Coronary artery (tissue), 2 donors: ENCODE measurements at regions not wholly inside any gene's neighbourhood (a gene's known extent, or its start where the extent isn't known, plus 50 kb on each side); places are given as distances from the start of the nearest gene placed in this dataset.

ENCODE experiments used
- DNase-seq: peaks from one replicate; pipeline ENCODE4 v3.0.0-alpha.2; 2017; ENCODE audit warnings: low spot score
- H3K27ac ChIP-seq, 2 donors: fragments of 200-600 bp; sonication (generic); one replicate each; pipeline ENCODE4 v1.5.1; 2016 to 2019
- H3K4me3 ChIP-seq: fragments of 200-600 bp; sonication (generic); 2 replicates; pipeline ENCODE4 v1.5.1; 2016; ENCODE audit warnings: mild to moderate bottlenecking, moderate library complexity
- CTCF ChIP-seq: fragments of 200-600 bp; sonication (generic); IDR thresholded peaks from one replicate; pipeline ENCODE4 v1.5.1; 2019; ENCODE audit warnings: antibody characterized with exemption

DNA sequence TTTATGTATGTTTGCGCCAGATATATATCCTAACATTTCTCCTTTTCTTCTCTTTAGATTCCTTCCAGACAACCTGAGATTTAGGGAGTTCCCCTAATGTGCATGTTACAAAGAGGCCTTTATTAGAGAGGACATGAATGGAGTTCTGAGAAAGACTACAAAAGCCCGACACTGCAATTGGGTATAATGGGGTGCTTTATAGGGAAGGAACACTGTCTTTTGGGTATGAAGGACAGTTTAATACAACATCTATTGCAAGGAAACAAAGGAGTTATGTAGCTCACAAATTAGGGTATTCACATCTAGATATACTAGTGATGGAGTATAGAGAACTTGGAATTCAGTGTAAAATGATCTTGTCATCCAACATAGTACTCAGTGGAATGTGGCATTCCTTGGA lies 383.8 kb downstream of the FIGN start:
- DNase-seq: no peak
- Histone ChIP-seq H3K27ac (no peak overlapping the region), H3K4me3 (no peak overlapping the region)
- TF ChIP-seq CTCF: no peak

- no peak for DNase-seq
- Histone ChIP-seq H3K4me3 (no peak overlapping the region), H3K27ac (no peak overlapping the region)
- TF ChIP-seq CTCF: no peak
These were observed 384.7 kb downstream of the FIGN start for GRCh38 chr2:163351143-163351542.

- H3K27ac ChIP-seq: peak overlapping the region; percentile 76 to 85
- TF ChIP-seq CTCF: no peak
- DNase-seq: no peak
- peak overlapping the region; percentile 61 for H3K4me3 ChIP-seq
These were observed 386.9 kb downstream of the FIGN start for GRCh38 chr2:163348857-163349380.

DNA sequence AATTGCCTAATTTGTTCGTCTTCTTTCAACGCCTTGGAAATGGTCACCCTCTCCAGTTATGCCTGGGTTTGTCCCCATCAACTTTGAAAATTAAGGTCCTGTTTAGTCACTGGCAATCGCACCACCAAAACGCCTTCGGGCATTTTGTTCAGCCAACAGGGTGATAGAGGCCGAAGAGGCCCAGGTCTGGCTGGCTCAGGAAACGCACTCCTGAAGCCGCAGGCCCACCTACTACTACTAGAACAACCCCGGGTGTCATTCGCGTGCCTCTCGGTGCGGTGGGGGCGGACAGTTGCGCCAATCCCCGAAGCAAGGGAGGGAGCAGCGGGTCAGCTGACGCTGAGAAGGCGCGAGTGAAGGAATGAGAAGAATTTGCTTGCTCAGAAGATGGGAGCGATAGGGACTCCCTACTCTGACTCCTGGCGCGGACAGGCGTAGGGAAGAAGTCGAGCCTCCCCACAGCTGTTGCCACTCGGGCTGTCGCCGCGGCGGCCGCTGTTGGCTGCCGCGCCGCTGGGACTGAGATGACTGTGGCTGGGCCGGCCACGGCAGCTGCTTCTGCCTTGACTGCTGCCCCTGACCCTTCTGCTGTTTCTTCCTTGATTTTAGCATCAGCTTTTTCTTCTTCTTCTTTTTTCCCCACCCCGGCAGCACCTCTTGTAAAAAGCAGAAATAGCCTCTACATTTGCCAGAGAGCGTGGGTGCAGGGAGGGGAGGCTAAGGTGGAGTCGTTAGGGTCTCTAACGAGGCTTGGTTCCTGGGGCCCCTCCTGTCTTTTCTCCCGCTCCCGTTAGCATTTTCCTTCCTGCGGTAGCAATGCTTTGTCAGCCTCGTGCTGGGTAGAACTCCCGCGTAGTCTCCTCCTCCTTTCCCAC lies 387.6 kb downstream of the FIGN start:
- Histone ChIP-seq H3K27ac (peak overlapping the region; percentile 76 to 85), H3K4me3 (peak overlapping the region; percentile 61)
- peak; percentile 90 for DNase-seq
- TF ChIP-seq CTCF: no peak

DNA sequence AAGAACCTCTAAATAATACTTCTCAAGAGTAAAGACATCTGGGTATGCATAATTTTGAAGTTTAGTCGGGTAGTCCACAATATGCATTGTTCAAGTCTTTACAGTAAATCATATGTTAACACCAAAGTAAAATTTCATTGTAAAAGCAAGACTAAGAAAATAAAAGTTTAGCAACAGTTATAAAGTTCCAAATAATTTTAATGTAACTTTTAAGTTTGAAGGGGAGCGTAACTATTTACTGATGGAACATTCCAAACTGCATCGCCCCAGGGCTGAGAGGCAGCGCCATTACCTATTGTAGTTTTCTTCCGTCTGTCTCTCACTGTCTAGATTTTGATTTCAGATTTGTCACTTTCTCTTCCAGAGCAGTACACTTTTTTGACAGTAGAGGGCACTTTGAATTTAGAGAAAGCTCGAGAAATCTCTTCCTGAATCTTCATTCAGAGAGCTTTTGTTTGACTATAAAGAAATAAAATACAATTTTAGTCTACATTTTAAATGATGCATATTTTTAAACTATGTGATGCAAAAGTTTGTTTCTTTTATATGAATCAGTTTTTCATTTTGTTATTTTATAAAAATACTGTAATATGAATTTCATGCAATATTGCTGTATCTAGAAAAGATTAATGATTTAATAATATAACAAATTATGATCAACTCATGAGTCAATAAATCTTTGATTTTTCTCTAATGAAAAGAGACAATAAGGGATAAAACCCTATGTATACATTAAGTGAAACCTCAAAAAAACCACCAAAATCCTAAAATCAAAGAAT lies 389.8 kb downstream of the FIGN start:
- Histone ChIP-seq H3K4me3 (no peak overlapping the region), H3K27ac (no peak overlapping the region)
- peak; percentile 62 for TF ChIP-seq CTCF
- DNase-seq: no peak

- TF ChIP-seq CTCF: no peak
- H3K27ac ChIP-seq: no peak overlapping the region
- no peak for DNase-seq
- no peak overlapping the region for H3K4me3 ChIP-seq
These were observed 392.5 kb downstream of the FIGN start for GRCh38 chr2:163343316-163343715.
